ENCODE measurements at regions not wholly inside any gene's neighbourhood (a gene's known extent, or its start where the extent isn't known, plus 50 kb on each side); places are given as distances from the start of the nearest gene placed in this dataset.

DNA sequence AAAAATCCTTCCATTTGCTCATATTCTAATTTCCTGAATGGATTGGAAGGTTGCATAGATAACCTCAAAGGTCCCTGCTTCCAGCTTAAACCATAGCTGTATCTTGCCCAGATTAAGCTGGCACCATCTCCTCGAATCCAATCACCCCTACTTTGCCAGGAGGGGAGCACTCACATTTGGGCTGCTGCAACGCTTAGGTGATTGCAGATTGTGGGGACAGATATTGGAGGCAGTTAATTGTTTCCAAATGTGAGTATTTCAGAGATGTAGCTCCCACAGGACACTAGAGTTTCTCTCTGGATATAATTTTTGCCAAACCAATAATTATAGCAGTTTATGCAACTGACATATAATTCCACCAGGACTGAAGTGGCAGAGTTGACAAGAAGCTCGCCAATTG lies 53.5 kb upstream of the ACSL1 start:
- no peak for DNase-seq (ENCODE audit: low read depth)
- no peak for TF ChIP-seq CTCF (IDR thresholded peaks at IDR 0.05; ENCODE audit: control insufficient read depth, insufficient read depth, low read depth, low read length, missing control alignments)

GRCh38 chr4:184882276-184882675 lies 56.5 kb upstream of the ACSL1 start:
- H3K4me3 ChIP-seq (ENCODE audit: control insufficient read depth, low read depth, low read length), result no peak overlapping the region
- no peak for DNase-seq (ENCODE audit: low read depth)
- no peak for TF ChIP-seq CTCF (IDR thresholded peaks at IDR 0.05; ENCODE audit: control insufficient read depth, insufficient read depth, low read depth, low read length, missing control alignments)

More for the DNA sequence above, 53.5 kb upstream of the ACSL1 start:
- H3K4me3 ChIP-seq (ENCODE audit: control insufficient read depth, low read depth, low read length), result no peak overlapping the region

GRCh38 chr4:184883024-184883423 lies 57.3 kb upstream of the ACSL1 start:
- H3K4me3 ChIP-seq (ENCODE audit: control insufficient read depth, low read depth, low read length), result no peak overlapping the region
- no peak for DNase-seq (ENCODE audit: low read depth)
- no peak for TF ChIP-seq CTCF (IDR thresholded peaks at IDR 0.05; ENCODE audit: control insufficient read depth, insufficient read depth, low read depth, low read length, missing control alignments)

DNA sequence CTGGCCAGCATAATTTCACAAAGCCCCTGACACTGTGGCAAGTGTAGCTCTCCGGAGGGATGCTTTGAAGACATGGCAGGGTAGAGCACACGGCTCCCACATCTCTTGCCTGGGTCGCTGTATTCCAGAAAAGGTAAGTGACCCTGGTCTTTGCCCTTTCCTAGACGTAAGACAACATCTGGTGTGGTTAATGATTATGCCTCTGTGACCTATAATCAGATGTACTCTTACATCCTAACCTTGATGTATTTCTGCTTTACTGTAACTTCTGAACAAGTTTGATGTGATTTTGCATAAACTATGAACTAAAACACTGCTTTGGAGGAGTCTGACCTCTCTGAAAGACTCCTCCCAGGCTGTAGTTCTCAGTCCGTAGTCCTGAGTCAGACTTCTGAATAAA lies 59.1 kb upstream of the ACSL1 start:
- no peak for DNase-seq (ENCODE audit: low read depth)
- TF ChIP-seq CTCF (IDR thresholded peaks at IDR 0.05; ENCODE audit: control insufficient read depth, insufficient read depth, low read depth, low read length, missing control alignments), result no peak
- H3K4me3 ChIP-seq (ENCODE audit: control insufficient read depth, low read depth, low read length), result no peak overlapping the region

GRCh38 chr4:184885602-184886001 lies 59.8 kb upstream of the ACSL1 start:
- TF ChIP-seq CTCF (IDR thresholded peaks at IDR 0.05; ENCODE audit: control insufficient read depth, insufficient read depth, low read depth, low read length, missing control alignments), result no peak
- H3K4me3 ChIP-seq (ENCODE audit: control insufficient read depth, low read depth, low read length), result no peak overlapping the region
- DNase-seq (ENCODE audit: low read depth), result no peak

GRCh38 chr4:184887333-184887732 lies 61.6 kb upstream of the ACSL1 start:
- no peak for DNase-seq (ENCODE audit: low read depth)
- H3K4me3 ChIP-seq (ENCODE audit: control insufficient read depth, low read depth, low read length), result no peak overlapping the region
- no peak for TF ChIP-seq CTCF (IDR thresholded peaks at IDR 0.05; ENCODE audit: control insufficient read depth, insufficient read depth, low read depth, low read length, missing control alignments)

- no peak for DNase-seq (ENCODE audit: low read depth)
- no peak overlapping the region for H3K4me3 ChIP-seq (ENCODE audit: control insufficient read depth, low read depth, low read length)
- no peak for TF ChIP-seq CTCF (IDR thresholded peaks at IDR 0.05; ENCODE audit: control insufficient read depth, insufficient read depth, low read depth, low read length, missing control alignments)
These were observed 62.2 kb upstream of the ACSL1 start for GRCh38 chr4:184887947-184888346.

All from AG09309 (cell line).